ENCODE measurements at regions not wholly inside any gene's neighbourhood (a gene's known extent, or its start where the extent isn't known, plus 50 kb on each side); places are given as distances from the start of the nearest gene placed in this dataset.

GRCh38 chr6:103277936-103278335, 1581.8 kb downstream of the HACE1 start:
- no peak overlapping the region for H3K4me3 ChIP-seq (ENCODE audit: low read depth, low read length)
- no peak for DNase-seq (ENCODE audit: low read depth)
- no peak for TF ChIP-seq CTCF (IDR thresholded peaks at IDR 0.05; ENCODE audit: control insufficient read depth, extremely low read depth, insufficient read depth)

GRCh38 chr6:103273048-103273447, 1586.7 kb downstream of the HACE1 start:
- peak; percentile 56 for TF ChIP-seq CTCF (IDR thresholded peaks at IDR 0.05; ENCODE audit: control insufficient read depth, extremely low read depth, insufficient read depth)
- peak; percentile 11 for DNase-seq (ENCODE audit: low read depth)
- H3K4me3 ChIP-seq (ENCODE audit: low read depth, low read length): no peak overlapping the region

GRCh38 chr6:103269581-103269980, 1590.1 kb downstream of the HACE1 start:
- no peak for DNase-seq (ENCODE audit: low read depth)
- TF ChIP-seq CTCF (IDR thresholded peaks at IDR 0.05; ENCODE audit: control insufficient read depth, extremely low read depth, insufficient read depth): no peak
- no peak overlapping the region for H3K4me3 ChIP-seq (ENCODE audit: low read depth, low read length)

- no peak overlapping the region for H3K4me3 ChIP-seq (ENCODE audit: low read depth, low read length)
- no peak for DNase-seq (ENCODE audit: low read depth)
- no peak for TF ChIP-seq CTCF (IDR thresholded peaks at IDR 0.05; ENCODE audit: control insufficient read depth, extremely low read depth, insufficient read depth)
These were observed 1591.4 kb downstream of the HACE1 start for GRCh38 chr6:103268335-103268734.

- no peak for DNase-seq (ENCODE audit: low read depth)
- no peak for TF ChIP-seq CTCF (IDR thresholded peaks at IDR 0.05; ENCODE audit: control insufficient read depth, extremely low read depth, insufficient read depth)
- H3K4me3 ChIP-seq (ENCODE audit: low read depth, low read length): no peak overlapping the region
These were observed 1595.7 kb downstream of the HACE1 start for GRCh38 chr6:103264020-103264419.

- TF ChIP-seq CTCF (IDR thresholded peaks at IDR 0.05; ENCODE audit: control insufficient read depth, extremely low read depth, insufficient read depth): no peak
- no peak overlapping the region for H3K4me3 ChIP-seq (ENCODE audit: low read depth, low read length)
- DNase-seq (ENCODE audit: low read depth): no peak
These were observed 1604.6 kb downstream of the HACE1 start for GRCh38 chr6:103255132-103255531.

GRCh38 chr6:103236923-103237322, 1622.8 kb downstream of the HACE1 start:
- DNase-seq (ENCODE audit: low read depth): peak; percentile 14
- no peak for TF ChIP-seq CTCF (IDR thresholded peaks at IDR 0.05; ENCODE audit: control insufficient read depth, extremely low read depth, insufficient read depth)
- H3K4me3 ChIP-seq (ENCODE audit: low read depth, low read length): no peak overlapping the region

Data from LNCaP clone FGC (cell line).